GM23338 (cell line): ENCODE measurements at regions not wholly inside any gene's neighbourhood (a gene's known extent, or its start where the extent isn't known, plus 50 kb on each side); places are given as distances from the start of the nearest gene placed in this dataset.

Source experiments
- ATAC-seq: fragments of 200-7000 bp; cut with Tn5 transposase; 3 replicates; pipeline ENCODE4 v1.9.1; 2020
- DNase-seq: peaks from one replicate; pipeline ENCODE4 v3.0.0-alpha.2; 2015; ENCODE audit warnings: low spot score
- H2AFZ ChIP-seq: fragments of 200-600 bp; sonication (generic); 2 replicates; pipeline ENCODE4 v1.8.0; 2016; ENCODE audit warnings: antibody characterized with exemption, mild to moderate bottlenecking, moderate library complexity
- H3F3A ChIP-seq: fragments of 200-600 bp; sonication (generic); replicated peaks from 2 replicates; pipeline ENCODE4 v1.8.0; 2017; ENCODE audit warnings: antibody characterized with exemption, mixed run types, low read depth
- H3K27ac ChIP-seq: fragments of 200-600 bp; sonication (generic); 2 replicates; pipeline ENCODE4 v1.6.1; 2016; ENCODE audit warnings: low read depth
- H3K27me3 ChIP-seq: fragments of 200-600 bp; sonication (generic); 2 replicates; pipeline ENCODE4 v1.8.0; 2016; ENCODE audit warnings: mild to moderate bottlenecking, mixed run types, moderate library complexity; ENCODE audit not compliant: insufficient read depth
- H3K36me3 ChIP-seq: fragments of 200-600 bp; sonication (generic); 2 replicates; pipeline ENCODE4 v1.8.0; 2016; ENCODE audit warnings: mild to moderate bottlenecking; ENCODE audit not compliant: insufficient read depth
- H3K4me1 ChIP-seq: fragments of 200-600 bp; sonication (generic); 2 replicates; pipeline ENCODE4 v1.8.0; 2016; ENCODE audit warnings: mild to moderate bottlenecking, moderate library complexity; ENCODE audit not compliant: insufficient read depth
- H3K4me2 ChIP-seq: fragments of 200-600 bp; sonication (generic); 2 replicates; pipeline ENCODE4 v1.7.1; 2017; ENCODE audit warnings: mixed run types
- H3K4me3 ChIP-seq: fragments of 200-600 bp; sonication (generic); 2 replicates; pipeline ENCODE4 v1.6.1; 2016; ENCODE audit warnings: mixed run types
- H3K79me2 ChIP-seq: fragments of 200-600 bp; sonication (generic); replicated peaks from 2 replicates; pipeline ENCODE4 v1.8.0; 2017; ENCODE audit warnings: mild to moderate bottlenecking; ENCODE audit not compliant: insufficient read depth
- H3K9me2 ChIP-seq: fragments of 200-600 bp; sonication (generic); 2 replicates; pipeline ENCODE4 v1.8.0; 2017; ENCODE audit not compliant: insufficient read depth
- H4K20me1 ChIP-seq: fragments of 200-600 bp; sonication (generic); replicated peaks from 2 replicates; pipeline ENCODE4 v1.8.0; 2017; ENCODE audit warnings: mild to moderate bottlenecking; ENCODE audit not compliant: insufficient read depth
- H3K27ac Mint-ChIP-seq: 2 replicates; pipeline ENCODE4 v1.8.0; 2020; ENCODE audit warnings: inconsistent platforms, mild to moderate bottlenecking, moderate library complexity, mixed read lengths
- H3K27me3 Mint-ChIP-seq: 3 replicates; pipeline ENCODE4 v1.8.0; 2022; ENCODE audit warnings: low read depth, mild to moderate bottlenecking, moderate library complexity, mixed read lengths, inconsistent platforms; ENCODE audit not compliant: insufficient read depth, poor library complexity
- H3K36me3 Mint-ChIP-seq: 3 replicates; pipeline ENCODE4 v1.8.0; 2021; ENCODE audit warnings: low read depth, mild to moderate bottlenecking, inconsistent platforms, moderate library complexity, mixed read lengths
- H3K4me1 Mint-ChIP-seq: 3 replicates; pipeline ENCODE4 v1.8.0; 2020; ENCODE audit warnings: mild to moderate bottlenecking, inconsistent platforms, mixed read lengths
- H3K4me3 Mint-ChIP-seq: 3 replicates; pipeline ENCODE4 v1.8.0; 2021; ENCODE audit warnings: moderate library complexity, mild to moderate bottlenecking, inconsistent platforms, mixed read lengths
- H3K9me3 Mint-ChIP-seq: 3 replicates; pipeline ENCODE4 v1.8.0; 2020; ENCODE audit warnings: moderate library complexity, mild to moderate bottlenecking, inconsistent platforms, mixed read lengths
- CREB1 ChIP-seq: fragments of 250-450 bp; sonication (Bioruptor Pico); IDR thresholded peaks from 2 replicates; pipeline ENCODE4 v1.5.0; 2020; ENCODE audit warnings: low read depth, mild to moderate bottlenecking, moderate library complexity
- EZH2 ChIP-seq: fragments of 200-600 bp; sonication (generic); IDR thresholded peaks from one replicate; pipeline ENCODE4 v1.8.0; 2017; ENCODE audit warnings: antibody characterized with exemption, mild to moderate bottlenecking, low read depth; ENCODE audit not compliant: unreplicated experiment
- EZH2phosphoT487 ChIP-seq: fragments of 200-600 bp; sonication (generic); IDR thresholded peaks from one replicate; pipeline ENCODE4 v1.8.1; 2018; ENCODE audit warnings: antibody characterized with exemption; ENCODE audit not compliant: unreplicated experiment
- JUNB ChIP-seq: IDR thresholded peaks from one replicate; pipeline ENCODE4 v1.6.1; 2016; ENCODE audit warnings: antibody characterized with exemption; ENCODE audit not compliant: unreplicated experiment
- NANOG ChIP-seq: IDR thresholded peaks from 2 replicates; pipeline ENCODE4 v1.6.1; 2016; ENCODE audit warnings: antibody characterized with exemption, borderline replicate concordance
- POLR2AphosphoS5 ChIP-seq: IDR thresholded peaks from 2 replicates; pipeline ENCODE4 v1.6.1; 2016; ENCODE audit warnings: antibody characterized with exemption, low read depth
- STAT1 ChIP-seq: IDR thresholded peaks from one replicate; pipeline ENCODE4 v1.6.1; 2016; ENCODE audit warnings: antibody characterized with exemption; ENCODE audit not compliant: unreplicated experiment
- ZNF114 ChIP-seq: fragments of 250-450 bp; sonication (Bioruptor Pico); IDR thresholded peaks from 2 replicates; pipeline ENCODE4 v1.5.0; 2020; ENCODE audit warnings: mild to moderate bottlenecking, moderate library complexity
- ZNF331 ChIP-seq: fragments of 250-450 bp; sonication (Bioruptor Pico); IDR thresholded peaks from 2 replicates; pipeline ENCODE4 v1.5.0; 2020; ENCODE audit warnings: low read depth, mild to moderate bottlenecking, moderate library complexity
- TF ChIP-seq, protein P1 (sequence below): IDR thresholded peaks from one replicate; pipeline ENCODE4 v1.6.1; 2018; ENCODE audit warnings: antibody characterized with exemption; ENCODE audit not compliant: unreplicated experiment
- TF ChIP-seq, protein P2 (sequence below), 2 experiments: fragments of 200-600 bp in 1 of 2; sonication (generic) in 1 of 2; conservative IDR thresholded peaks; 2 replicates each; pipeline versions ENCODE4 v1.5.1 to v1.6.1; 2016 to 2017; ENCODE audit warnings: antibody characterized with exemption in 2 of 2, low read depth in 2 of 2, mild to moderate bottlenecking in 2 of 2, moderate library complexity in 1 of 2
- TF ChIP-seq, protein P3 (sequence below): fragments of 250-450 bp; sonication (Bioruptor Pico); IDR thresholded peaks from 2 replicates; pipeline ENCODE4 v1.5.0; 2020; ENCODE audit warnings: mild to moderate bottlenecking, moderate library complexity
- TF ChIP-seq, protein P4 (sequence below): IDR thresholded peaks from 2 replicates; pipeline ENCODE4 v1.6.1; 2016; ENCODE audit warnings: antibody characterized with exemption

DNA sequence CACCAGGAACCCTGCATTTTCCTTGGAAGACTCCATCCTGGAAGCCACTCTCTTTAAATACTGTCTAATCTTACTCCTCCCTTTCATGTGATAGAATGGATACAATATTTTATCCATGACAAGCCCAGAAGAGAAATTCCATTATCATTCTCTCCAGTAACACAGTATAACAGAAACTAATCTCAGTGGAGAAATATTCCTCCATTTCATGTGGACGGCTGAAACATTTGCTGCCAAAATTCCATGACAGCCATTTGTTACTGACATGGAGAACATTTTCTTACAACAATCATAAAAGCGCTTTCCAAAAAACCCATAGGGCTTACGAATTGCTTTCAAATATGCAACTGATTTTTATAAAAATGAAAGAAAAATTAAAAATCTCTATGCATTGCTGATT is 392.8 kb upstream of the KLF6 start:
- no peak for ATAC-seq
- no peak overlapping the region for H3K4me3 Mint-ChIP-seq
- no peaks in the 10 kb centered on the region for H3K36me3 ChIP-seq
- H2AFZ ChIP-seq, result no peak overlapping the region
- no peaks in the 10 kb centered on the region for H4K20me1 ChIP-seq
- TF ChIP-seq STAT1 (no peak), JUNB (no peak), EZH2 (no peak), ZNF114 (CRISPR knock-in tag) (no peak), ZNF331 (CRISPR knock-in tag) (no peak), POLR2AphosphoS5 (no peak), EZH2phosphoT487 (no peak), NANOG (no peak), CREB1 (CRISPR knock-in tag) (no peak)
- TF ChIP-seq, protein P1, sequence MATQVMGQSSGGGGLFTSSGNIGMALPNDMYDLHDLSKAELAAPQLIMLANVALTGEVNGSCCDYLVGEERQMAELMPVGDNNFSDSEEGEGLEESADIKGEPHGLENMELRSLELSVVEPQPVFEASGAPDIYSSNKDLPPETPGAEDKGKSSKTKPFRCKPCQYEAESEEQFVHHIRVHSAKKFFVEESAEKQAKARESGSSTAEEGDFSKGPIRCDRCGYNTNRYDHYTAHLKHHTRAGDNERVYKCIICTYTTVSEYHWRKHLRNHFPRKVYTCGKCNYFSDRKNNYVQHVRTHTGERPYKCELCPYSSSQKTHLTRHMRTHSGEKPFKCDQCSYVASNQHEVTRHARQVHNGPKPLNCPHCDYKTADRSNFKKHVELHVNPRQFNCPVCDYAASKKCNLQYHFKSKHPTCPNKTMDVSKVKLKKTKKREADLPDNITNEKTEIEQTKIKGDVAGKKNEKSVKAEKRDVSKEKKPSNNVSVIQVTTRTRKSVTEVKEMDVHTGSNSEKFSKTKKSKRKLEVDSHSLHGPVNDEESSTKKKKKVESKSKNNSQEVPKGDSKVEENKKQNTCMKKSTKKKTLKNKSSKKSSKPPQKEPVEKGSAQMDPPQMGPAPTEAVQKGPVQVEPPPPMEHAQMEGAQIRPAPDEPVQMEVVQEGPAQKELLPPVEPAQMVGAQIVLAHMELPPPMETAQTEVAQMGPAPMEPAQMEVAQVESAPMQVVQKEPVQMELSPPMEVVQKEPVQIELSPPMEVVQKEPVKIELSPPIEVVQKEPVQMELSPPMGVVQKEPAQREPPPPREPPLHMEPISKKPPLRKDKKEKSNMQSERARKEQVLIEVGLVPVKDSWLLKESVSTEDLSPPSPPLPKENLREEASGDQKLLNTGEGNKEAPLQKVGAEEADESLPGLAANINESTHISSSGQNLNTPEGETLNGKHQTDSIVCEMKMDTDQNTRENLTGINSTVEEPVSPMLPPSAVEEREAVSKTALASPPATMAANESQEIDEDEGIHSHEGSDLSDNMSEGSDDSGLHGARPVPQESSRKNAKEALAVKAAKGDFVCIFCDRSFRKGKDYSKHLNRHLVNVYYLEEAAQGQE, result no peak
- TF ChIP-seq, protein P2, sequence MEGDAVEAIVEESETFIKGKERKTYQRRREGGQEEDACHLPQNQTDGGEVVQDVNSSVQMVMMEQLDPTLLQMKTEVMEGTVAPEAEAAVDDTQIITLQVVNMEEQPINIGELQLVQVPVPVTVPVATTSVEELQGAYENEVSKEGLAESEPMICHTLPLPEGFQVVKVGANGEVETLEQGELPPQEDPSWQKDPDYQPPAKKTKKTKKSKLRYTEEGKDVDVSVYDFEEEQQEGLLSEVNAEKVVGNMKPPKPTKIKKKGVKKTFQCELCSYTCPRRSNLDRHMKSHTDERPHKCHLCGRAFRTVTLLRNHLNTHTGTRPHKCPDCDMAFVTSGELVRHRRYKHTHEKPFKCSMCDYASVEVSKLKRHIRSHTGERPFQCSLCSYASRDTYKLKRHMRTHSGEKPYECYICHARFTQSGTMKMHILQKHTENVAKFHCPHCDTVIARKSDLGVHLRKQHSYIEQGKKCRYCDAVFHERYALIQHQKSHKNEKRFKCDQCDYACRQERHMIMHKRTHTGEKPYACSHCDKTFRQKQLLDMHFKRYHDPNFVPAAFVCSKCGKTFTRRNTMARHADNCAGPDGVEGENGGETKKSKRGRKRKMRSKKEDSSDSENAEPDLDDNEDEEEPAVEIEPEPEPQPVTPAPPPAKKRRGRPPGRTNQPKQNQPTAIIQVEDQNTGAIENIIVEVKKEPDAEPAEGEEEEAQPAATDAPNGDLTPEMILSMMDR (conservative IDR thresholded peaks at IDR 0.05; ENCODE audit: low read depth in 2 of 2), result no peak
- TF ChIP-seq, protein P3, sequence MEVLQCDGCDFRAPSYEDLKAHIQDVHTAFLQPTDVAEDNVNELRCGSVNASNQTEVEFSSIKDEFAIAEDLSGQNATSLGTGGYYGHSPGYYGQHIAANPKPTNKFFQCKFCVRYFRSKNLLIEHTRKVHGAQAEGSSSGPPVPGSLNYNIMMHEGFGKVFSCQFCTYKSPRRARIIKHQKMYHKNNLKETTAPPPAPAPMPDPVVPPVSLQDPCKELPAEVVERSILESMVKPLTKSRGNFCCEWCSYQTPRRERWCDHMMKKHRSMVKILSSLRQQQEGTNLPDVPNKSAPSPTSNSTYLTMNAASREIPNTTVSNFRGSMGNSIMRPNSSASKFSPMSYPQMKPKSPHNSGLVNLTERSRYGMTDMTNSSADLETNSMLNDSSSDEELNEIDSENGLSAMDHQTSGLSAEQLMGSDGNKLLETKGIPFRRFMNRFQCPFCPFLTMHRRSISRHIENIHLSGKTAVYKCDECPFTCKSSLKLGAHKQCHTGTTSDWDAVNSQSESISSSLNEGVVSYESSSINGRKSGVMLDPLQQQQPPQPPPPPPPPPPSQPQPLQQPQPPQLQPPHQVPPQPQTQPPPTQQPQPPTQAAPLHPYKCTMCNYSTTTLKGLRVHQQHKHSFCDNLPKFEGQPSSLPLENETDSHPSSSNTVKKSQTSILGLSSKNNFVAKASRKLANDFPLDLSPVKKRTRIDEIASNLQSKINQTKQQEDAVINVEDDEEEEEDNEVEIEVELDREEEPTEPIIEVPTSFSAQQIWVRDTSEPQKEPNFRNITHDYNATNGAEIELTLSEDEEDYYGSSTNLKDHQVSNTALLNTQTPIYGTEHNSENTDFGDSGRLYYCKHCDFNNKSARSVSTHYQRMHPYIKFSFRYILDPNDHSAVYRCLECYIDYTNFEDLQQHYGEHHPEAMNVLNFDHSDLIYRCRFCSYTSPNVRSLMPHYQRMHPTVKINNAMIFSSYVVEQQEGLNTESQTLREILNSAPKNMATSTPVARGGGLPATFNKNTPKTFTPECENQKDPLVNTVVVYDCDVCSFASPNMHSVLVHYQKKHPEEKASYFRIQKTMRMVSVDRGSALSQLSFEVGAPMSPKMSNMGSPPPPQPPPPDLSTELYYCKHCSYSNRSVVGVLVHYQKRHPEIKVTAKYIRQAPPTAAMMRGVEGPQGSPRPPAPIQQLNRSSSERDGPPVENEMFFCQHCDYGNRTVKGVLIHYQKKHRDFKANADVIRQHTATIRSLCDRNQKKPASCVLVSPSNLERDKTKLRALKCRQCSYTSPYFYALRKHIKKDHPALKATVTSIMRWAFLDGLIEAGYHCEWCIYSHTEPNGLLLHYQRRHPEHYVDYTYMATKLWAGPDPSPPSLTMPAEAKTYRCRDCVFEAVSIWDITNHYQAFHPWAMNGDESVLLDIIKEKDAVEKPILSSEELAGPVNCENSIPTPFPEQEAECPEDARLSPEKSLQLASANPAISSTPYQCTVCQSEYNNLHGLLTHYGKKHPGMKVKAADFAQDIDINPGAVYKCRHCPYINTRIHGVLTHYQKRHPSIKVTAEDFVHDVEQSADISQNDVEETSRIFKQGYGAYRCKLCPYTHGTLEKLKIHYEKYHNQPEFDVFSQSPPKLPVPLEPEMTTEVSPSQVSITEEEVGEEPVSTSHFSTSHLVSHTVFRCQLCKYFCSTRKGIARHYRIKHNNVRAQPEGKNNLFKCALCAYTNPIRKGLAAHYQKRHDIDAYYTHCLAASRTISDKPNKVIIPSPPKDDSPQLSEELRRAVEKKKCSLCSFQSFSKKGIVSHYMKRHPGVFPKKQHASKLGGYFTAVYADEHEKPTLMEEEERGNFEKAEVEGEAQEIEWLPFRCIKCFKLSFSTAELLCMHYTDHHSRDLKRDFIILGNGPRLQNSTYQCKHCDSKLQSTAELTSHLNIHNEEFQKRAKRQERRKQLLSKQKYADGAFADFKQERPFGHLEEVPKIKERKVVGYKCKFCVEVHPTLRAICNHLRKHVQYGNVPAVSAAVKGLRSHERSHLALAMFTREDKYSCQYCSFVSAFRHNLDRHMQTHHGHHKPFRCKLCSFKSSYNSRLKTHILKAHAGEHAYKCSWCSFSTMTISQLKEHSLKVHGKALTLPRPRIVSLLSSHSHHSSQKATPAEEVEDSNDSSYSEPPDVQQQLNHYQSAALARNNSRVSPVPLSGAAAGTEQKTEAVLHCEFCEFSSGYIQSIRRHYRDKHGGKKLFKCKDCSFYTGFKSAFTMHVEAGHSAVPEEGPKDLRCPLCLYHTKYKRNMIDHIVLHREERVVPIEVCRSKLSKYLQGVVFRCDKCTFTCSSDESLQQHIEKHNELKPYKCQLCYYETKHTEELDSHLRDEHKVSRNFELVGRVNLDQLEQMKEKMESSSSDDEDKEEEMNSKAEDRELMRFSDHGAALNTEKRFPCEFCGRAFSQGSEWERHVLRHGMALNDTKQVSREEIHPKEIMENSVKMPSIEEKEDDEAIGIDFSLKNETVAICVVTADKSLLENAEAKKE (CRISPR knock-in tag), result no peak
- TF ChIP-seq, protein P4, sequence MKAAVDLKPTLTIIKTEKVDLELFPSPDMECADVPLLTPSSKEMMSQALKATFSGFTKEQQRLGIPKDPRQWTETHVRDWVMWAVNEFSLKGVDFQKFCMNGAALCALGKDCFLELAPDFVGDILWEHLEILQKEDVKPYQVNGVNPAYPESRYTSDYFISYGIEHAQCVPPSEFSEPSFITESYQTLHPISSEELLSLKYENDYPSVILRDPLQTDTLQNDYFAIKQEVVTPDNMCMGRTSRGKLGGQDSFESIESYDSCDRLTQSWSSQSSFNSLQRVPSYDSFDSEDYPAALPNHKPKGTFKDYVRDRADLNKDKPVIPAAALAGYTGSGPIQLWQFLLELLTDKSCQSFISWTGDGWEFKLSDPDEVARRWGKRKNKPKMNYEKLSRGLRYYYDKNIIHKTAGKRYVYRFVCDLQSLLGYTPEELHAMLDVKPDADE, result no peak
- no peaks in the 10 kb centered on the region for H3K4me1 ChIP-seq
- no peaks in the 10 kb centered on the region for H3K27me3 ChIP-seq
- H3K79me2 ChIP-seq, result no peaks in the 10 kb centered on the region
- H3K4me1 Mint-ChIP-seq, result no peaks in the 10 kb centered on the region; the same call in 2 of the 3 replicates
- peaks cover 5% of the 10 kb centered on the region; the same call in 2 of the 3 replicates for H3K36me3 Mint-ChIP-seq
- peaks cover 6% of the 10 kb centered on the region for H3K27me3 Mint-ChIP-seq
- H3K9me2 ChIP-seq, result no peaks in the 10 kb centered on the region
- no peak overlapping the region for H3K27ac ChIP-seq
- H3F3A ChIP-seq, result no peaks in the 10 kb centered on the region
- no peak overlapping the region for H3K27ac Mint-ChIP-seq
- H3K9me3 Mint-ChIP-seq, result peaks cover 3% of the 10 kb centered on the region; the same call in 1 of the 3 replicates
- no peak for DNase-seq
- no peak overlapping the region for H3K4me2 ChIP-seq
- H3K4me3 ChIP-seq, result no peak overlapping the region
